ENCODE measurements at regions not wholly inside any gene's neighbourhood (a gene's known extent, or its start where the extent isn't known, plus 50 kb on each side); places are given as distances from the start of the nearest gene placed in this dataset.

DNA sequence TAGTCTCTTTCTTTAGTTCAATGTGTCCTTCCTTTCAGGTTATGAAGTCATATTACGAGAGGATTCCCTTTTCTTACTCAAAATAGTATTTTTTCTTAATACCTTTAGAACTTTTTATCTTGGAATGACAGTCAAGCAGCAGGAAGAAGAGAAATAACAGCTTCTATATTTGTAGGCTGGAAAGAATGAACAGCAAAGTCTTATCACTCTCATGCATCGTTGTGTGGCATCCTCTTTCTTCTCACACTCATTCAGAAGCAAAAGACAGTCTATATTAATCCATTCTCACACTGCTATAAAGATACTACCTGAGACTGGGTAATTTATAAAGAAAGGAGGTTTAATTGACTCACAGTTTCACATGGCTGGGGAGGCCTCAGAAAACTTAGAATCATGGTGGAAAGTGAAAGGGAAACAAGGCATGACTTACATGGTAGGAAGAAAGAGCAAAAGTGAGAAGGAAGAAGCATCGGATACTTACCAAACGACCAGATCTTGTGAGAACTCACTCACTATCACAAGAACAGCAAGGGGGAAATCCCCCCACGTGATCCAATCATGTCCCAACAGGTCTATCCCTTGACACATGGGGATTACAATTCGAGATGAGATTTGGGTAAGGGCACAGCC lies 1646.1 kb upstream of the CDH6 start:
- Histone ChIP-seq H3K27me3 (ENCODE audit: control insufficient read depth, insufficient read depth, low read length) (no peaks in the 10 kb centered on the region), H3K36me3 (ENCODE audit: control insufficient read depth, insufficient read depth, low read length) (no peaks in the 10 kb centered on the region), H3K4me1 (ENCODE audit: control insufficient read depth, insufficient read depth, low read length) (no peaks in the 10 kb centered on the region), H3K4me3 (ENCODE audit: low read length) (no peak overlapping the region), H3K27ac (ENCODE audit: low read length) (no peak overlapping the region), H3K9me3 (ENCODE audit: control insufficient read depth, insufficient read depth, low read length) (no peaks in the 10 kb centered on the region)
- no peak for DNase-seq (ENCODE audit: low read depth, low spot score)
- no CpG with 5 or more reads among the region's 6 CpGs for WGBS (ENCODE audit: insufficient coverage, insufficient read length)

DNA sequence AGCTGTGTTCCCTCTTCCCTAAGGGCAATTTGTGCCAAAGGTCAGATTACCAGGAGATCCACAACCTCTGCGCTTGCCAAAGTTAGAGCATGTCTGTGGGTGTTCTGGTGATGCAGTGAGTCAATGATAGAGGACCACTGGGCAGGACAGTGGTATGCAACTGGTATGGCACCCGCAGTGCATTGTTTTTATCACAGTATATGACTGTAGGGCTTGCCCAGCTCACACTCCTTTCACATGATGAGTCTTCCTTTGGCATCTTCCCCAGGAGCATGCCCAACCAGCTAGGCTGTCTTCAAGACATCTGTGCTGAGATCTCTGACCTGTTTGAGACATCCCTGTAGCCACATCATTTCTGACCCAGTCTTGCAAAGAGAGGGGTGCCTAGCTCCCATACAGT lies 1650.0 kb upstream of the CDH6 start:
- Histone ChIP-seq H3K4me1 (ENCODE audit: control insufficient read depth, insufficient read depth, low read length) (no peaks in the 10 kb centered on the region), H3K9me3 (ENCODE audit: control insufficient read depth, insufficient read depth, low read length) (no peaks in the 10 kb centered on the region), H3K27ac (ENCODE audit: low read length) (no peak overlapping the region), H3K4me3 (ENCODE audit: low read length) (no peak overlapping the region), H3K36me3 (ENCODE audit: control insufficient read depth, insufficient read depth, low read length) (no peaks in the 10 kb centered on the region), H3K27me3 (ENCODE audit: control insufficient read depth, insufficient read depth, low read length) (no peaks in the 10 kb centered on the region)
- DNase-seq (ENCODE audit: low read depth, low spot score) = no peak
- no CpG with 5 or more reads among the region's 2 CpGs for WGBS (ENCODE audit: insufficient coverage, insufficient read length)

DNA sequence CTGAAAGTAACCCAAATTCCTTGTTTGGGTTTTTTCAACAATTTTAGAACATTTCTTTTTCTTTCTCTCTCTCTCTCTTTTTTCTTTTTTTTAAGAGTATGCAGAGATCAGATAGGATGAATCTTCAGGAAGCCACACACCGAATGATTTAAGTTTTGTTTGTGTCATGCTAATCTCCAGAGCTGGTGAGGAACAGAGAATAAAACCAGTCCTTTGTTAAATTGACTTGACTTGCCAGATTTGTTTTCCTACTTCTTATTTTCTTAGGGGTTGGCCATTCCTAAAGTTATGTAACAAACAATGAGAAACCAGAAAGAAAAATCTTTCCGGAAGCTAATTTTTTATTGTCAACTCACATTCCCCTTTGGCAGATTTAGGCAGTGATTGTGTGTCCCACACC lies 1669.3 kb upstream of the CDH6 start:
- no CpG with 5 or more reads among the region's 2 CpGs for WGBS (ENCODE audit: insufficient coverage, insufficient read length)
- no peaks in the 10 kb centered on the region for H3K4me1 ChIP-seq (ENCODE audit: control insufficient read depth, insufficient read depth, low read length)
- H3K27me3 ChIP-seq (ENCODE audit: control insufficient read depth, insufficient read depth, low read length) = no peaks in the 10 kb centered on the region
- no peaks in the 10 kb centered on the region for H3K9me3 ChIP-seq (ENCODE audit: control insufficient read depth, insufficient read depth, low read length)
- DNase-seq (ENCODE audit: low read depth, low spot score) = no peak
- H3K4me3 ChIP-seq (ENCODE audit: low read length) = no peak overlapping the region
- H3K27ac ChIP-seq (ENCODE audit: low read length) = no peak overlapping the region
- H3K36me3 ChIP-seq (ENCODE audit: control insufficient read depth, insufficient read depth, low read length) = no peaks in the 10 kb centered on the region

DNA sequence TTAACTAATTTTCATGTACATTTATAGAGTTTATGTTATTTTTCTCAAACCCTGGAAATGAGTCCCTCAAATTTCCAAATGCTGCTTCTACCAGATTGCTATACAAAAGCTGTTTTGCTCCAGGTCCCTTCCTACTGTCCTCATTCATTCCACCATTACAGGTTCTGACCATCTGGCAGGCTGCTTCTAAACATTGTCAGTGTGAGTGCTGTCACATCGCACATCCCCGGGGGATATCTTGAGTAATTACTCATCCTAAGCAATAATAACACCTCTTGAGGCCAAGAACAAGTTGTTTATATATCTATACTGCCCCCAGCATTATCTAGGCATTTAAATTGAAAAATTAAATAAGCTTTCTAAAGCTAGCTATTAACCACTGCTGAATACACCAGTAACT lies 1675.3 kb upstream of the CDH6 start:
- Histone ChIP-seq H3K4me1 (ENCODE audit: control insufficient read depth, insufficient read depth, low read length) (no peaks in the 10 kb centered on the region), H3K36me3 (ENCODE audit: control insufficient read depth, insufficient read depth, low read length) (no peaks in the 10 kb centered on the region), H3K4me3 (ENCODE audit: low read length) (no peak overlapping the region), H3K27ac (ENCODE audit: low read length) (no peak overlapping the region), H3K9me3 (ENCODE audit: control insufficient read depth, insufficient read depth, low read length) (no peaks in the 10 kb centered on the region), H3K27me3 (ENCODE audit: control insufficient read depth, insufficient read depth, low read length) (no peaks in the 10 kb centered on the region)
- no peak for DNase-seq (ENCODE audit: low read depth, low spot score)
- no CpG with 5 or more reads among the region's 2 CpGs for WGBS (ENCODE audit: insufficient coverage, insufficient read length)

DNA sequence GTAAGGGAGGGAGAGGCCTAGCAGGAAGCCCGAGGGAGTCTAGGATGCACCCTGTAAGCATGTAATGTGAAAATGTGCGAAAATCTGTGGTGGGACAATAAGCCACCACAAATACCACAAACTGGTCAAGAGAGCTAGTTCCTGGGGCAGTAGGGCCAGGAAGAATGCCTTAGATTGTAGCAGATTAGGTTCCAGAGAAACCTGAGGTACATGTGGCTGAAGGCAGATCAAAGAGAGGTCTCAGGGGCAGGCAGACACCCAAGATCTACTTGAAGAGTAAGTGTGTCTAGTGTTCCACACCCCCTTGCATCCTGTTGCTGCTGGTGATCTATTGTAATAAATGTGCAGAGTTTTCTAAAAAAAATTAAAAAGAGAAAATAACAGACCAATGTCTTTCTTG lies 1677.3 kb upstream of the CDH6 start:
- no peaks in the 10 kb centered on the region for H3K27me3 ChIP-seq (ENCODE audit: control insufficient read depth, insufficient read depth, low read length)
- WGBS (ENCODE audit: insufficient coverage, insufficient read length) = no CpG with 5 or more reads among the region's 2 CpGs
- no peaks in the 10 kb centered on the region for H3K9me3 ChIP-seq (ENCODE audit: control insufficient read depth, insufficient read depth, low read length)
- H3K27ac ChIP-seq (ENCODE audit: low read length) = no peak overlapping the region
- no peaks in the 10 kb centered on the region for H3K4me1 ChIP-seq (ENCODE audit: control insufficient read depth, insufficient read depth, low read length)
- DNase-seq (ENCODE audit: low read depth, low spot score) = no peak
- no peaks in the 10 kb centered on the region for H3K36me3 ChIP-seq (ENCODE audit: control insufficient read depth, insufficient read depth, low read length)
- no peak overlapping the region for H3K4me3 ChIP-seq (ENCODE audit: low read length)

DNA sequence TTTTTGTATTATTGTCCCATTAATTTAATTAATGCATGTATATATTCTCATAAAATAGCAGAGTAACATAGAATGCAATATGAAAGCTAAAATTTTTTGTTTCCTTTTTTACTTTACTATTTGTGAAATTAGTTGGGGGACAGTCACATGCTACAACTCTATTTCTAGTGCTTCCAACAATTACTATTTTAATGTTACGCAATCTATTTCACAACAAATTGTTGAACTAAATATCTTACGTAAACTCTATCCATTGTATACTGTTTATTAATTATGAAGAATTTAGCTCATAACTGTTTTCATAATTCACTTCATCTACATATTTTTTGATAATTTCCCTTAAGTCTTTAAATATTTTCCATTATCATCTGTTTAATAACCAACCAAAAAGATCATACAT lies 1685.4 kb upstream of the CDH6 start:
- H3K9me3 ChIP-seq (ENCODE audit: control insufficient read depth, insufficient read depth, low read length) = no peaks in the 10 kb centered on the region
- 100% methylated on average over 2 of the region's 2 CpGs for WGBS (ENCODE audit: insufficient coverage, insufficient read length)
- DNase-seq (ENCODE audit: low read depth, low spot score) = no peak
- H3K27me3 ChIP-seq (ENCODE audit: control insufficient read depth, insufficient read depth, low read length) = no peaks in the 10 kb centered on the region
- no peaks in the 10 kb centered on the region for H3K36me3 ChIP-seq (ENCODE audit: control insufficient read depth, insufficient read depth, low read length)
- H3K27ac ChIP-seq (ENCODE audit: low read length) = no peak overlapping the region
- no peaks in the 10 kb centered on the region for H3K4me1 ChIP-seq (ENCODE audit: control insufficient read depth, insufficient read depth, low read length)
- no peak overlapping the region for H3K4me3 ChIP-seq (ENCODE audit: low read length)

DNA sequence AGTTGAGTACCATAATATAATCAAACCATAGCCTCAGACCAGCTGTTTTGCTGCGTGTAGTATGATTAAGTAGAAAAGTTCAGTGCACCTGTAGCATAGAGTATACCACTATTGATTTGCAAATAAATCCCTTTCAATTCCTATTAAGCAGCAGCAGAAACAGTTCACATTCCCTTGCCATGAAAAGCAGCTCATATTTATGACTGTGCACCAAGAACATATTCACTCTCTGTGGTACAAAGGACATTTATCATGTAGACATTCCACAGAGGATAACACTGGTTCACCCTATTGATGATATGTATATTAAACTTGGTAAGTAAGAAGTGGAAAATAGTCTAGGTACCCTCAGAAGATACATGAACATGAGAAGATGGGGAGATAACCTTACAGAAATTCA lies 1689.1 kb upstream of the CDH6 start:
- no peaks in the 10 kb centered on the region for H3K27me3 ChIP-seq (ENCODE audit: control insufficient read depth, insufficient read depth, low read length)
- H3K36me3 ChIP-seq (ENCODE audit: control insufficient read depth, insufficient read depth, low read length) = no peaks in the 10 kb centered on the region
- DNase-seq (ENCODE audit: low read depth, low spot score) = no peak
- no peaks in the 10 kb centered on the region for H3K4me1 ChIP-seq (ENCODE audit: control insufficient read depth, insufficient read depth, low read length)
- no CpG with 5 or more reads among the region's 1 CpG for WGBS (ENCODE audit: insufficient coverage, insufficient read length)
- H3K4me3 ChIP-seq (ENCODE audit: low read length) = no peak overlapping the region
- H3K9me3 ChIP-seq (ENCODE audit: control insufficient read depth, insufficient read depth, low read length) = no peaks in the 10 kb centered on the region
- H3K27ac ChIP-seq (ENCODE audit: low read length) = no peak overlapping the region

DNA sequence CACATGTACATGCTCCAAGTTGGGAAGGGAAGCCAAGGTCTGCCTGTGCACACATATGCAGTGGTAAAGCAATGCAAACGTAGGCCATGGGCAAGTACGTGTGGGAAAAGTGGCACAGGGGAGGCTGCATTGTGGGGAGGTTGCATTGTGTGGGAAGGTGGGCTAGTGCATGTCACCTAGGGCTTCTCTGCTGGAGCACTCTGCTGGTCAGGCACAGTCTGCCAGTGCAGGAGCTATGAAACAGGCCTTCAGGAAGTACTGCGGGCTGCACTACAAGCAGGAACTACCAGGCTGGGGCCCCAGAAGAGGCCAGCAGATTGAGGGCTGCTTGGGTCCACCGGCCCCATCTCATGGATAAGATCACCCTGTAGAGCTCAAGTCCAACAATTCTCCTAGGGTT lies 1694.6 kb upstream of the CDH6 start:
- no peak for DNase-seq (ENCODE audit: low read depth, low spot score)
- no CpG with 5 or more reads among the region's 4 CpGs for WGBS (ENCODE audit: insufficient coverage, insufficient read length)
- no peaks in the 10 kb centered on the region for H3K9me3 ChIP-seq (ENCODE audit: control insufficient read depth, insufficient read depth, low read length)
- no peak overlapping the region for H3K27ac ChIP-seq (ENCODE audit: low read length)
- H3K4me1 ChIP-seq (ENCODE audit: control insufficient read depth, insufficient read depth, low read length) = no peaks in the 10 kb centered on the region
- H3K27me3 ChIP-seq (ENCODE audit: control insufficient read depth, insufficient read depth, low read length) = no peaks in the 10 kb centered on the region
- H3K4me3 ChIP-seq (ENCODE audit: low read length) = no peak overlapping the region
- H3K36me3 ChIP-seq (ENCODE audit: control insufficient read depth, insufficient read depth, low read length) = no peaks in the 10 kb centered on the region

DNA sequence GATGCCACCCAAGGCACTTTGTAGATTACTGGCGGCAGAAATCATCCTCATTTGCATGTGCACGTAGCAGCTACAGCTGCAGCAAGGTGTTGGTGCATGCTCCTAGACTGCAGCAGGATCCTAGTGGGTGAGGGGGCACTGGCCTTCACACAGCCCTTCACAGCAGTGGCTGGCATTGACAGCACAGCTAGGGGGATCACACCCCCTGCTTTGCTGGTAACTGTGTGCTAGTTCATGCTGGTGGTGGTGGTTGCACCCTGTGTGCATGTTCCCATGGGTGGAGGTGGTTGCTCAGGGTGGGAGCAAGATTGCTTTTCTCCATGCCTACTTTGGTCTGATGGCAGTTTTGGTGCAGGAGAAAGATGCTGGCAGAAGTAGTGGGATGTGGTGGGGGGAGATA lies 1695.1 kb upstream of the CDH6 start:
- no peaks in the 10 kb centered on the region for H3K4me1 ChIP-seq (ENCODE audit: control insufficient read depth, insufficient read depth, low read length)
- no peaks in the 10 kb centered on the region for H3K36me3 ChIP-seq (ENCODE audit: control insufficient read depth, insufficient read depth, low read length)
- H3K4me3 ChIP-seq (ENCODE audit: low read length) = no peak overlapping the region
- H3K27ac ChIP-seq (ENCODE audit: low read length) = no peak overlapping the region
- H3K9me3 ChIP-seq (ENCODE audit: control insufficient read depth, insufficient read depth, low read length) = no peaks in the 10 kb centered on the region
- no CpG with 5 or more reads among the region's 2 CpGs for WGBS (ENCODE audit: insufficient coverage, insufficient read length)
- H3K27me3 ChIP-seq (ENCODE audit: control insufficient read depth, insufficient read depth, low read length) = no peaks in the 10 kb centered on the region
- no peak for DNase-seq (ENCODE audit: low read depth, low spot score)

DNA sequence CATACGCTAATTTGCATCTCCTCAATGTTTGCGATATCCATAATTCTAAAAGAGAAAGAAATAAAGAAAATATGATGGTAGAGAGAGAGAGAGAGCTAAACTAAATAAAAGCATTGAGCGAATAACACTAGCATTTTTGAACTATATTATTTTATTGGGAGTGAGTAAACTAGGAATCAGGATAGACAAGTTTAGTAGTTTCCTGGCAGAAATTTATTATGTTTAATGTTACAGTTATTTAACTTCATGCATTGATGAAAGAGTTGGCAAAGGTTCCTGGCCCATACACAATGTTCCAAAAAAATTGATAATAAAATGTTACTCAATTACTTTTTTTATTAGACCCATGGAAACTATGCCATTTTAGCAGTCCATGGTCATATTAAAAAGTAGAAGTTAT lies 1708.2 kb upstream of the CDH6 start:
- Histone ChIP-seq H3K36me3 (ENCODE audit: control insufficient read depth, insufficient read depth, low read length) (no peaks in the 10 kb centered on the region), H3K4me3 (ENCODE audit: low read length) (no peak overlapping the region), H3K27ac (ENCODE audit: low read length) (no peak overlapping the region), H3K9me3 (ENCODE audit: control insufficient read depth, insufficient read depth, low read length) (no peaks in the 10 kb centered on the region), H3K4me1 (ENCODE audit: control insufficient read depth, insufficient read depth, low read length) (no peaks in the 10 kb centered on the region), H3K27me3 (ENCODE audit: control insufficient read depth, insufficient read depth, low read length) (no peaks in the 10 kb centered on the region)
- WGBS (ENCODE audit: insufficient coverage, insufficient read length) = no CpG with 5 or more reads among the region's 3 CpGs
- DNase-seq (ENCODE audit: low read depth, low spot score) = no peak

DNA sequence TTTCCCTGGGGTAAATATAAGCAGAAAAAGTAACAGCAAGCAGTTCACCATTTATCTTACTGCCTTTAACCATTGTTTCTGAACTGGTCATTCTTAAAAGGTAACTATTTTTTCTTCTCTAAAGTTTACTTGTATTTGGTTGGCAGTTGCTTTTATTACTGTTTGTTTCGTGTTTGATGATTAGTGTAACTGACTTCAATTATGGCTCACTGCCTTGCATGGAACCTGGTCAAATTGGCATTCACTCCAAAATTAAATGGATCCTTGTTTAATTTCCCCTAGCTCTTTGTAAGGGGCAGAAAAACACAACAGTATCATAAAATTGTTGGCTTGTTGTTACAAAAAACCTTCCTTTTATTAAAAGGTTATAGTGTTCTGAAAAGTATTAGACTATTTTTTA lies 1723.9 kb upstream of the CDH6 start:
- Histone ChIP-seq H3K4me3 (ENCODE audit: low read length) (no peak overlapping the region), H3K4me1 (ENCODE audit: control insufficient read depth, insufficient read depth, low read length) (peaks cover 1% of the 10 kb centered on the region; the same call in 1 of the 2 replicates), H3K9me3 (ENCODE audit: control insufficient read depth, insufficient read depth, low read length) (no peaks in the 10 kb centered on the region), H3K36me3 (ENCODE audit: control insufficient read depth, insufficient read depth, low read length) (no peaks in the 10 kb centered on the region), H3K27ac (ENCODE audit: low read length) (no peak overlapping the region), H3K27me3 (ENCODE audit: control insufficient read depth, insufficient read depth, low read length) (no peaks in the 10 kb centered on the region)
- no CpG with 5 or more reads among the region's 1 CpG for WGBS (ENCODE audit: insufficient coverage, insufficient read length)
- no peak for DNase-seq (ENCODE audit: low read depth, low spot score)

All from iPS DF 6.9 (cell line).